Kidney (tissue), 13 donors: ENCODE measurements at regions not wholly inside any gene's neighbourhood (a gene's known extent, or its start where the extent isn't known, plus 50 kb on each side); places are given as distances from the start of the nearest gene placed in this dataset.

Experiments
- DNase-seq, 5 donors: peaks; one replicate each; pipeline ENCODE4 v3.0.0-alpha.2; 2013 to 2020
- FAIRE-seq: peaks from 2 replicates; lab custom pipeline; 2012; peaks lifted over from hg19 to GRCh38; lab: Jason Lieb, UNC
- H3K27ac ChIP-seq, 2 donors: one replicate each; pipeline ENCODE4 v1.7.0; 2013; ENCODE audit warnings: low read depth in 2 of 2, low read length in 2 of 2, inconsistent platforms in 1 of 2
- H3K27me3 ChIP-seq: one replicate; pipeline ENCODE4 v1.7.1; 2013; ENCODE audit warnings: low read length, inconsistent platforms; ENCODE audit not compliant: control insufficient read depth, insufficient read depth
- H3K36me3 ChIP-seq, 3 donors: one replicate each; pipeline versions ENCODE4 v1.7.0 to v1.7.1; 2013; ENCODE audit warnings: low read length in 3 of 3, control low read depth in 1 of 3, inconsistent platforms in 1 of 3; ENCODE audit not compliant: insufficient read depth in 3 of 3, control insufficient read depth in 2 of 3
- H3K4me1 ChIP-seq, 3 donors: one replicate each; pipeline versions ENCODE4 v1.7.0 to v1.7.1; 2013; ENCODE audit warnings: low read length in 3 of 3, inconsistent platforms in 1 of 3, low read depth in 1 of 3; ENCODE audit not compliant: control insufficient read depth in 2 of 3, insufficient read depth in 2 of 3
- H3K4me3 ChIP-seq, 3 donors: one replicate each; pipeline versions ENCODE4 v1.7.0 to v1.8.1; 2013; ENCODE audit warnings: low read length in 3 of 3, control low read depth in 1 of 3, inconsistent platforms in 1 of 3
- H3K9ac ChIP-seq, 3 donors: one replicate each; pipeline versions ENCODE4 v1.7.0 to v1.7.1; 2013; ENCODE audit warnings: low read length in 3 of 3, control low read depth in 1 of 3, inconsistent platforms in 1 of 3
- H3K9me3 ChIP-seq, 3 donors: one replicate each; pipeline versions ENCODE4 v1.7.0 to v1.7.1; 2013; ENCODE audit warnings: low read length in 3 of 3, control low read depth in 1 of 3, inconsistent platforms in 1 of 3; ENCODE audit not compliant: control insufficient read depth in 2 of 3, insufficient read depth in 1 of 3
- intact Hi-C: fragments of 100-400 bp; cut with DNase I; formaldehyde crosslinking; loops from one replicate; pipeline ENCODE4 v1.11.1; 2022
- TF ChIP-seq, protein P1 (sequence below): IDR thresholded peaks from 3 replicates; pipeline ENCODE4 v1.5.1; 2012; ENCODE audit warnings: mild to moderate bottlenecking, moderate library complexity, borderline replicate concordance; ENCODE audit not compliant: insufficient read depth; ENCODE audit errors: extremely low read depth
- donor health status: control.
- donor health status: control.
- donor health status: control.
- donor health status: control.
- donor health status: control.
- donor health status: DM: yes; HTN: yes; CAD: no.
- donor health status: Normal renal cell carcinoma (clear cell type).

DNA sequence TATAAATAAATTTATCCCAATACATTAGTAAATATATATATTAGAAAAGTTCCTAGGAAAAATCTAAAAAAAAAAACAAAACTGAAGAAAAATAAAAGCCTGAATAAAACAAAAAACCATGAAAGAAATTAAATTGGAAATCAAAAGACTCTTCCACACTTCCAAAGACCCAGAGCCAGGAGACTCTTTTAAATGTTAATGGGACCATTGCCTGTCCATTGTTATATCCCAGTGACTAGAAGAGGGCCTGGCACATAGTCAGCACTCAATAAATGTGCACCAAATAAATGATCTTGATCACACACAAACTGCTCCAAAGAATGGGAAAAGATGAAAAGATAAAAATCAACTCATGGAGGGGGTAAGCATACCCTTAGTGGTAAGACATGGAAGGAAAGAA, 51.3 kb upstream of the CLDN18 start:
- no peaks in the 10 kb centered on the region for H3K9me3 ChIP-seq
- no peak overlapping the region for H3K4me3 ChIP-seq
- no peak overlapping the region for H3K9ac ChIP-seq
- H3K36me3 ChIP-seq: no peaks in the 10 kb centered on the region
- intact Hi-C loops: no loop called here
- H3K4me1 ChIP-seq: no peaks in the 10 kb centered on the region
- H3K27ac ChIP-seq: no peak overlapping the region
- no peak for DNase-seq
- TF ChIP-seq, protein P1, sequence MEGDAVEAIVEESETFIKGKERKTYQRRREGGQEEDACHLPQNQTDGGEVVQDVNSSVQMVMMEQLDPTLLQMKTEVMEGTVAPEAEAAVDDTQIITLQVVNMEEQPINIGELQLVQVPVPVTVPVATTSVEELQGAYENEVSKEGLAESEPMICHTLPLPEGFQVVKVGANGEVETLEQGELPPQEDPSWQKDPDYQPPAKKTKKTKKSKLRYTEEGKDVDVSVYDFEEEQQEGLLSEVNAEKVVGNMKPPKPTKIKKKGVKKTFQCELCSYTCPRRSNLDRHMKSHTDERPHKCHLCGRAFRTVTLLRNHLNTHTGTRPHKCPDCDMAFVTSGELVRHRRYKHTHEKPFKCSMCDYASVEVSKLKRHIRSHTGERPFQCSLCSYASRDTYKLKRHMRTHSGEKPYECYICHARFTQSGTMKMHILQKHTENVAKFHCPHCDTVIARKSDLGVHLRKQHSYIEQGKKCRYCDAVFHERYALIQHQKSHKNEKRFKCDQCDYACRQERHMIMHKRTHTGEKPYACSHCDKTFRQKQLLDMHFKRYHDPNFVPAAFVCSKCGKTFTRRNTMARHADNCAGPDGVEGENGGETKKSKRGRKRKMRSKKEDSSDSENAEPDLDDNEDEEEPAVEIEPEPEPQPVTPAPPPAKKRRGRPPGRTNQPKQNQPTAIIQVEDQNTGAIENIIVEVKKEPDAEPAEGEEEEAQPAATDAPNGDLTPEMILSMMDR: no peak
- no peaks in the 10 kb centered on the region for H3K27me3 ChIP-seq
- no peak for FAIRE-seq
